GM23338 (cell line): ENCODE measurements at regions not wholly inside any gene's neighbourhood (a gene's known extent, or its start where the extent isn't known, plus 50 kb on each side); places are given as distances from the start of the nearest gene placed in this dataset.

Source experiments
- ATAC-seq: fragments of 200-7000 bp; cut with Tn5 transposase; 3 replicates; pipeline ENCODE4 v1.9.1; 2020
- DNase-seq: peaks from one replicate; pipeline ENCODE4 v3.0.0-alpha.2; 2015; ENCODE audit warnings: low spot score
- H2AFZ ChIP-seq: fragments of 200-600 bp; sonication (generic); 2 replicates; pipeline ENCODE4 v1.8.0; 2016; ENCODE audit warnings: antibody characterized with exemption, mild to moderate bottlenecking, moderate library complexity
- H3F3A ChIP-seq: fragments of 200-600 bp; sonication (generic); replicated peaks from 2 replicates; pipeline ENCODE4 v1.8.0; 2017; ENCODE audit warnings: antibody characterized with exemption, mixed run types, low read depth
- H3K27ac ChIP-seq: fragments of 200-600 bp; sonication (generic); 2 replicates; pipeline ENCODE4 v1.6.1; 2016; ENCODE audit warnings: low read depth
- H3K27me3 ChIP-seq: fragments of 200-600 bp; sonication (generic); 2 replicates; pipeline ENCODE4 v1.8.0; 2016; ENCODE audit warnings: mild to moderate bottlenecking, mixed run types, moderate library complexity; ENCODE audit not compliant: insufficient read depth
- H3K36me3 ChIP-seq: fragments of 200-600 bp; sonication (generic); 2 replicates; pipeline ENCODE4 v1.8.0; 2016; ENCODE audit warnings: mild to moderate bottlenecking; ENCODE audit not compliant: insufficient read depth
- H3K4me1 ChIP-seq: fragments of 200-600 bp; sonication (generic); 2 replicates; pipeline ENCODE4 v1.8.0; 2016; ENCODE audit warnings: mild to moderate bottlenecking, moderate library complexity; ENCODE audit not compliant: insufficient read depth
- H3K4me2 ChIP-seq: fragments of 200-600 bp; sonication (generic); 2 replicates; pipeline ENCODE4 v1.7.1; 2017; ENCODE audit warnings: mixed run types
- H3K4me3 ChIP-seq: fragments of 200-600 bp; sonication (generic); 2 replicates; pipeline ENCODE4 v1.6.1; 2016; ENCODE audit warnings: mixed run types
- H3K79me2 ChIP-seq: fragments of 200-600 bp; sonication (generic); replicated peaks from 2 replicates; pipeline ENCODE4 v1.8.0; 2017; ENCODE audit warnings: mild to moderate bottlenecking; ENCODE audit not compliant: insufficient read depth
- H3K9me2 ChIP-seq: fragments of 200-600 bp; sonication (generic); 2 replicates; pipeline ENCODE4 v1.8.0; 2017; ENCODE audit not compliant: insufficient read depth
- H4K20me1 ChIP-seq: fragments of 200-600 bp; sonication (generic); replicated peaks from 2 replicates; pipeline ENCODE4 v1.8.0; 2017; ENCODE audit warnings: mild to moderate bottlenecking; ENCODE audit not compliant: insufficient read depth
- H3K27ac Mint-ChIP-seq: 2 replicates; pipeline ENCODE4 v1.8.0; 2020; ENCODE audit warnings: inconsistent platforms, mild to moderate bottlenecking, moderate library complexity, mixed read lengths
- H3K27me3 Mint-ChIP-seq: 3 replicates; pipeline ENCODE4 v1.8.0; 2022; ENCODE audit warnings: low read depth, mild to moderate bottlenecking, moderate library complexity, mixed read lengths, inconsistent platforms; ENCODE audit not compliant: insufficient read depth, poor library complexity
- H3K36me3 Mint-ChIP-seq: 3 replicates; pipeline ENCODE4 v1.8.0; 2021; ENCODE audit warnings: low read depth, mild to moderate bottlenecking, inconsistent platforms, moderate library complexity, mixed read lengths
- H3K4me1 Mint-ChIP-seq: 3 replicates; pipeline ENCODE4 v1.8.0; 2020; ENCODE audit warnings: mild to moderate bottlenecking, inconsistent platforms, mixed read lengths
- H3K4me3 Mint-ChIP-seq: 3 replicates; pipeline ENCODE4 v1.8.0; 2021; ENCODE audit warnings: moderate library complexity, mild to moderate bottlenecking, inconsistent platforms, mixed read lengths
- H3K9me3 Mint-ChIP-seq: 3 replicates; pipeline ENCODE4 v1.8.0; 2020; ENCODE audit warnings: moderate library complexity, mild to moderate bottlenecking, inconsistent platforms, mixed read lengths
- CREB1 ChIP-seq: fragments of 250-450 bp; sonication (Bioruptor Pico); IDR thresholded peaks from 2 replicates; pipeline ENCODE4 v1.5.0; 2020; ENCODE audit warnings: low read depth, mild to moderate bottlenecking, moderate library complexity
- CTCF ChIP-seq, 2 experiments: fragments of 200-600 bp in 1 of 2; sonication (generic) in 1 of 2; conservative IDR thresholded peaks; 2 replicates each; pipeline versions ENCODE4 v1.5.1 to v1.6.1; 2016 to 2017; ENCODE audit warnings: antibody characterized with exemption in 2 of 2, low read depth in 2 of 2, mild to moderate bottlenecking in 2 of 2, moderate library complexity in 1 of 2
- EZH2 ChIP-seq: fragments of 200-600 bp; sonication (generic); IDR thresholded peaks from one replicate; pipeline ENCODE4 v1.8.0; 2017; ENCODE audit warnings: antibody characterized with exemption, mild to moderate bottlenecking, low read depth; ENCODE audit not compliant: unreplicated experiment
- EZH2phosphoT487 ChIP-seq: fragments of 200-600 bp; sonication (generic); IDR thresholded peaks from one replicate; pipeline ENCODE4 v1.8.1; 2018; ENCODE audit warnings: antibody characterized with exemption; ENCODE audit not compliant: unreplicated experiment
- JUNB ChIP-seq: IDR thresholded peaks from one replicate; pipeline ENCODE4 v1.6.1; 2016; ENCODE audit warnings: antibody characterized with exemption; ENCODE audit not compliant: unreplicated experiment
- NANOG ChIP-seq: IDR thresholded peaks from 2 replicates; pipeline ENCODE4 v1.6.1; 2016; ENCODE audit warnings: antibody characterized with exemption, borderline replicate concordance
- POLR2AphosphoS5 ChIP-seq: IDR thresholded peaks from 2 replicates; pipeline ENCODE4 v1.6.1; 2016; ENCODE audit warnings: antibody characterized with exemption, low read depth
- REST ChIP-seq: IDR thresholded peaks from one replicate; pipeline ENCODE4 v1.6.1; 2018; ENCODE audit warnings: antibody characterized with exemption; ENCODE audit not compliant: unreplicated experiment
- ZNF114 ChIP-seq: fragments of 250-450 bp; sonication (Bioruptor Pico); IDR thresholded peaks from 2 replicates; pipeline ENCODE4 v1.5.0; 2020; ENCODE audit warnings: mild to moderate bottlenecking, moderate library complexity
- ZNF331 ChIP-seq: fragments of 250-450 bp; sonication (Bioruptor Pico); IDR thresholded peaks from 2 replicates; pipeline ENCODE4 v1.5.0; 2020; ENCODE audit warnings: low read depth, mild to moderate bottlenecking, moderate library complexity
- TF ChIP-seq, protein P1 (sequence below): fragments of 250-450 bp; sonication (Bioruptor Pico); IDR thresholded peaks from 2 replicates; pipeline ENCODE4 v1.5.0; 2020; ENCODE audit warnings: mild to moderate bottlenecking, moderate library complexity
- TF ChIP-seq, protein P2 (sequence below): IDR thresholded peaks from 2 replicates; pipeline ENCODE4 v1.6.1; 2016; ENCODE audit warnings: antibody characterized with exemption

- Histone ChIP-seq H3K4me1 (no peaks in the 10 kb centered on the region), H3K9me2 (0 out of 2 replicates have a peak, but pooled peaks cover 4% of the 10 kb centered on the region), H3K79me2 (no peaks in the 10 kb centered on the region), H3K4me2 (no peak overlapping the region), H3K27me3 (no peaks in the 10 kb centered on the region), H3K4me3 (no peak overlapping the region), H2AFZ (no peak overlapping the region), H3K27ac (no peak overlapping the region), H4K20me1 (no peaks in the 10 kb centered on the region), H3F3A (no peaks in the 10 kb centered on the region), H3K36me3 (no peaks in the 10 kb centered on the region)
- H3K27me3 Mint-ChIP-seq: peaks cover 7% of the 10 kb centered on the region
- TF ChIP-seq ZNF331 (no peak), REST (no peak), JUNB (no peak), EZH2phosphoT487 (no peak), CTCF (conservative IDR thresholded peaks at IDR 0.05; ENCODE audit: low read depth in 2 of 2) (no peak), CREB1 (no peak), ZNF114 (CRISPR knock-in tag) (no peak), EZH2 (no peak), POLR2AphosphoS5 (no peak), NANOG (no peak)
- TF ChIP-seq, protein P1, sequence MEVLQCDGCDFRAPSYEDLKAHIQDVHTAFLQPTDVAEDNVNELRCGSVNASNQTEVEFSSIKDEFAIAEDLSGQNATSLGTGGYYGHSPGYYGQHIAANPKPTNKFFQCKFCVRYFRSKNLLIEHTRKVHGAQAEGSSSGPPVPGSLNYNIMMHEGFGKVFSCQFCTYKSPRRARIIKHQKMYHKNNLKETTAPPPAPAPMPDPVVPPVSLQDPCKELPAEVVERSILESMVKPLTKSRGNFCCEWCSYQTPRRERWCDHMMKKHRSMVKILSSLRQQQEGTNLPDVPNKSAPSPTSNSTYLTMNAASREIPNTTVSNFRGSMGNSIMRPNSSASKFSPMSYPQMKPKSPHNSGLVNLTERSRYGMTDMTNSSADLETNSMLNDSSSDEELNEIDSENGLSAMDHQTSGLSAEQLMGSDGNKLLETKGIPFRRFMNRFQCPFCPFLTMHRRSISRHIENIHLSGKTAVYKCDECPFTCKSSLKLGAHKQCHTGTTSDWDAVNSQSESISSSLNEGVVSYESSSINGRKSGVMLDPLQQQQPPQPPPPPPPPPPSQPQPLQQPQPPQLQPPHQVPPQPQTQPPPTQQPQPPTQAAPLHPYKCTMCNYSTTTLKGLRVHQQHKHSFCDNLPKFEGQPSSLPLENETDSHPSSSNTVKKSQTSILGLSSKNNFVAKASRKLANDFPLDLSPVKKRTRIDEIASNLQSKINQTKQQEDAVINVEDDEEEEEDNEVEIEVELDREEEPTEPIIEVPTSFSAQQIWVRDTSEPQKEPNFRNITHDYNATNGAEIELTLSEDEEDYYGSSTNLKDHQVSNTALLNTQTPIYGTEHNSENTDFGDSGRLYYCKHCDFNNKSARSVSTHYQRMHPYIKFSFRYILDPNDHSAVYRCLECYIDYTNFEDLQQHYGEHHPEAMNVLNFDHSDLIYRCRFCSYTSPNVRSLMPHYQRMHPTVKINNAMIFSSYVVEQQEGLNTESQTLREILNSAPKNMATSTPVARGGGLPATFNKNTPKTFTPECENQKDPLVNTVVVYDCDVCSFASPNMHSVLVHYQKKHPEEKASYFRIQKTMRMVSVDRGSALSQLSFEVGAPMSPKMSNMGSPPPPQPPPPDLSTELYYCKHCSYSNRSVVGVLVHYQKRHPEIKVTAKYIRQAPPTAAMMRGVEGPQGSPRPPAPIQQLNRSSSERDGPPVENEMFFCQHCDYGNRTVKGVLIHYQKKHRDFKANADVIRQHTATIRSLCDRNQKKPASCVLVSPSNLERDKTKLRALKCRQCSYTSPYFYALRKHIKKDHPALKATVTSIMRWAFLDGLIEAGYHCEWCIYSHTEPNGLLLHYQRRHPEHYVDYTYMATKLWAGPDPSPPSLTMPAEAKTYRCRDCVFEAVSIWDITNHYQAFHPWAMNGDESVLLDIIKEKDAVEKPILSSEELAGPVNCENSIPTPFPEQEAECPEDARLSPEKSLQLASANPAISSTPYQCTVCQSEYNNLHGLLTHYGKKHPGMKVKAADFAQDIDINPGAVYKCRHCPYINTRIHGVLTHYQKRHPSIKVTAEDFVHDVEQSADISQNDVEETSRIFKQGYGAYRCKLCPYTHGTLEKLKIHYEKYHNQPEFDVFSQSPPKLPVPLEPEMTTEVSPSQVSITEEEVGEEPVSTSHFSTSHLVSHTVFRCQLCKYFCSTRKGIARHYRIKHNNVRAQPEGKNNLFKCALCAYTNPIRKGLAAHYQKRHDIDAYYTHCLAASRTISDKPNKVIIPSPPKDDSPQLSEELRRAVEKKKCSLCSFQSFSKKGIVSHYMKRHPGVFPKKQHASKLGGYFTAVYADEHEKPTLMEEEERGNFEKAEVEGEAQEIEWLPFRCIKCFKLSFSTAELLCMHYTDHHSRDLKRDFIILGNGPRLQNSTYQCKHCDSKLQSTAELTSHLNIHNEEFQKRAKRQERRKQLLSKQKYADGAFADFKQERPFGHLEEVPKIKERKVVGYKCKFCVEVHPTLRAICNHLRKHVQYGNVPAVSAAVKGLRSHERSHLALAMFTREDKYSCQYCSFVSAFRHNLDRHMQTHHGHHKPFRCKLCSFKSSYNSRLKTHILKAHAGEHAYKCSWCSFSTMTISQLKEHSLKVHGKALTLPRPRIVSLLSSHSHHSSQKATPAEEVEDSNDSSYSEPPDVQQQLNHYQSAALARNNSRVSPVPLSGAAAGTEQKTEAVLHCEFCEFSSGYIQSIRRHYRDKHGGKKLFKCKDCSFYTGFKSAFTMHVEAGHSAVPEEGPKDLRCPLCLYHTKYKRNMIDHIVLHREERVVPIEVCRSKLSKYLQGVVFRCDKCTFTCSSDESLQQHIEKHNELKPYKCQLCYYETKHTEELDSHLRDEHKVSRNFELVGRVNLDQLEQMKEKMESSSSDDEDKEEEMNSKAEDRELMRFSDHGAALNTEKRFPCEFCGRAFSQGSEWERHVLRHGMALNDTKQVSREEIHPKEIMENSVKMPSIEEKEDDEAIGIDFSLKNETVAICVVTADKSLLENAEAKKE: no peak
- TF ChIP-seq, protein P2, sequence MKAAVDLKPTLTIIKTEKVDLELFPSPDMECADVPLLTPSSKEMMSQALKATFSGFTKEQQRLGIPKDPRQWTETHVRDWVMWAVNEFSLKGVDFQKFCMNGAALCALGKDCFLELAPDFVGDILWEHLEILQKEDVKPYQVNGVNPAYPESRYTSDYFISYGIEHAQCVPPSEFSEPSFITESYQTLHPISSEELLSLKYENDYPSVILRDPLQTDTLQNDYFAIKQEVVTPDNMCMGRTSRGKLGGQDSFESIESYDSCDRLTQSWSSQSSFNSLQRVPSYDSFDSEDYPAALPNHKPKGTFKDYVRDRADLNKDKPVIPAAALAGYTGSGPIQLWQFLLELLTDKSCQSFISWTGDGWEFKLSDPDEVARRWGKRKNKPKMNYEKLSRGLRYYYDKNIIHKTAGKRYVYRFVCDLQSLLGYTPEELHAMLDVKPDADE: no peak
- ATAC-seq: no peak
- H3K4me1 Mint-ChIP-seq: no peaks in the 10 kb centered on the region
- no peak overlapping the region for H3K27ac Mint-ChIP-seq
- H3K36me3 Mint-ChIP-seq: no peaks in the 10 kb centered on the region
- H3K9me3 Mint-ChIP-seq: no peaks in the 10 kb centered on the region
- no peak overlapping the region for H3K4me3 Mint-ChIP-seq
- no peak for DNase-seq
These were observed 227.8 kb downstream of the KDR start for GRCh38 chr4:54897590-54897989.
